ENCODE measurements at regions not wholly inside any gene's neighbourhood (a gene's known extent, or its start where the extent isn't known, plus 50 kb on each side); places are given as distances from the start of the nearest gene placed in this dataset.

DNA sequence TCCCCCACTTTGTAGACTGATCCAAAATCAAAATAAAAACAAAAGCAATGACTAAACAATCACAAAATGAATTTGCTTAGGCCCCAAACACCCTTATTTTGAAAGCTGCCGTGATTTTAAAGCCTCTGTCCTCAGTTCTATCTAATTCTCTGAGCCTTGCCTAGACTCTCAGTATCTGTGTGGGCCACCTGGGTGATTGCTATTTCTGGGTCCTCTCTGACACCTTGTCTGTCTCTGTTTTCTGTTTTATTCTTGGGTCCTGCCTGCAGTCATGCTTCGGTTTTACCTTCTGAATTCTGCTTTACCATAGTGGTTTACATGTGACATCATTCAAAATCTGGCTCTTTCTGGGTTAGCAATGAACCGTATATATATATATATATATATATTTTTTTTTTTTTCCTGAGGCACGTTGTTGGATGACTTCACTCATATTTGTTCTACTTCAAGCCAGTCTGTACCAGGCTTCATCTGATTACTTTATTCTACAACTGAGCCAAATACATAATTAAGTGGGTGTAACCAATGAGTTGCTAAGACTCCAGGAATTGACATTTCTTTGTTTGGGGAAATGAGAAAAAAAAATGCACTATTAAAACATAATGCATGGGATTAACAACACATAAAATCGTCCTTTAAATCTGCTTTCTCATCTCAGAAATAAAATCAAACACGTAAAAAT lies 710.7 kb upstream of the SLIT2 start:
- no peaks in the 10 kb centered on the region for H3K79me2 ChIP-seq (ENCODE audit: control insufficient read depth, insufficient read depth, low read length)
- TF ChIP-seq, protein P1, sequence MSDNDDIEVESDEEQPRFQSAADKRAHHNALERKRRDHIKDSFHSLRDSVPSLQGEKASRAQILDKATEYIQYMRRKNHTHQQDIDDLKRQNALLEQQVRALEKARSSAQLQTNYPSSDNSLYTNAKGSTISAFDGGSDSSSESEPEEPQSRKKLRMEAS (IDR thresholded peaks at IDR 0.05; ENCODE audit: insufficient read depth, insufficient read length), result no peak
- ChIA-PET POLR2A (no interaction called here), CTCF (no interaction called here)
- H3K27ac ChIP-seq (ENCODE audit: insufficient read depth, low read depth, low read length), result no peak overlapping the region
- no peak overlapping the region for H2AFZ ChIP-seq (ENCODE audit: low read depth, low read length)
- FAIRE-seq, result no peak
- H3K4me3 ChIP-seq (replicated peaks in 1 of 3; ENCODE audit: insufficient read depth in 1 of 3, low read depth in 1 of 3, low read length in 3 of 3), result no peak overlapping the region
- no peaks in the 10 kb centered on the region for H4K20me1 ChIP-seq (replicated peaks; ENCODE audit: control insufficient read depth, extremely low read depth, insufficient read depth, low read length)
- no peaks in the 10 kb centered on the region for H3K36me3 ChIP-seq (ENCODE audit: control insufficient read depth in 2 of 2, extremely low read depth in 1 of 2, insufficient read depth in 2 of 2, low read length in 2 of 2)
- intact Hi-C loops (cut with micrococcal nuclease), result no loop called here
- no peak overlapping the region for H3K9ac ChIP-seq (replicated peaks; ENCODE audit: extremely low read depth, insufficient read depth, low read length)
- H3K4me2 ChIP-seq (ENCODE audit: insufficient read depth, low read length), result no peak overlapping the region
- no peaks in the 10 kb centered on the region for H3K27me3 ChIP-seq (ENCODE audit: control insufficient read depth in 2 of 2, insufficient read depth in 2 of 2, low read length in 2 of 2)
- H3K4me1 ChIP-seq (ENCODE audit: control insufficient read depth, extremely low read depth, insufficient read depth, low read length), result no peaks in the 10 kb centered on the region
- no peaks in the 10 kb centered on the region for H3K9me1 ChIP-seq (replicated peaks; ENCODE audit: control insufficient read depth, extremely low read depth, insufficient read depth, low read length)
- dilution Hi-C loops (cut with MboI; ENCODE audit: extremely low pct_ligation_motif_present, low sequenced_read_pairs), result no loop called here
- BruUV-seq (replicated peaks), result no TSS peak
- no peaks in the 10 kb centered on the region for H3K9me3 ChIP-seq (replicated peaks; ENCODE audit: control insufficient read depth, insufficient read depth, low read length)
- no peak for DNase-seq (ENCODE audit: low read depth, low spot score)

DNA sequence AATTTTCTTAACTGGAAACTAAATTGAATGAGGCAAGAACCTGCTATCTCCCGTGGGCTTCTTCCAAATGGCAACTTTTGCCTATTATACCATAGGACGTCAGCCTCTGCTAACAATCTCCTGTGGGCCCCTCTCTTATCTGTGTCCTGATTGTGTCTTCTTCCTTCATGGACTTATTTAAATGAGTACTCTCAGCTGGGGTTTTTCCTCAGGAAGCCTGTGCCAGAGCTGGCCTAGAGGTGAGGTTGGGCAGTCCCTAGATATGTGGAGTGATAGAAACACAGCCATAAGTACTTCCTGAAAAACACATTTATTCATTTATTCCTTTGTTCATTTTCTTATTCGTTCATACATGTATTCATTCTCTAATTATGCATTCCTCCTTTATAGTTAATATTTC lies 712.5 kb upstream of the SLIT2 start:
- Histone ChIP-seq H3K36me3 (ENCODE audit: control insufficient read depth in 2 of 2, extremely low read depth in 1 of 2, insufficient read depth in 2 of 2, low read length in 2 of 2) (no peaks in the 10 kb centered on the region), H3K9me3 (replicated peaks; ENCODE audit: control insufficient read depth, insufficient read depth, low read length) (no peaks in the 10 kb centered on the region), H4K20me1 (replicated peaks; ENCODE audit: control insufficient read depth, extremely low read depth, insufficient read depth, low read length) (no peaks in the 10 kb centered on the region), H3K4me3 (replicated peaks in 1 of 3; ENCODE audit: insufficient read depth in 1 of 3, low read depth in 1 of 3, low read length in 3 of 3) (no peak overlapping the region), H3K4me1 (ENCODE audit: control insufficient read depth, extremely low read depth, insufficient read depth, low read length) (no peaks in the 10 kb centered on the region), H3K79me2 (ENCODE audit: control insufficient read depth, insufficient read depth, low read length) (no peaks in the 10 kb centered on the region), H2AFZ (ENCODE audit: low read depth, low read length) (no peak overlapping the region), H3K9ac (replicated peaks; ENCODE audit: extremely low read depth, insufficient read depth, low read length) (no peak overlapping the region), H3K4me2 (ENCODE audit: insufficient read depth, low read length) (no peak overlapping the region), H3K27ac (ENCODE audit: insufficient read depth, low read depth, low read length) (no peak overlapping the region), H3K9me1 (replicated peaks; ENCODE audit: control insufficient read depth, extremely low read depth, insufficient read depth, low read length) (no peaks in the 10 kb centered on the region), H3K27me3 (ENCODE audit: control insufficient read depth in 2 of 2, insufficient read depth in 2 of 2, low read length in 2 of 2) (no peaks in the 10 kb centered on the region)
- FAIRE-seq (no peak), DNase-seq (ENCODE audit: low read depth, low spot score) (no peak)
- no TSS peak for BruUV-seq (replicated peaks)
- dilution Hi-C loops (cut with MboI; ENCODE audit: extremely low pct_ligation_motif_present, low sequenced_read_pairs) (no loop called here), intact Hi-C loops (cut with micrococcal nuclease) (no loop called here)
- ChIA-PET CTCF (no interaction called here), POLR2A (no interaction called here)
- TF ChIP-seq, protein P2, sequence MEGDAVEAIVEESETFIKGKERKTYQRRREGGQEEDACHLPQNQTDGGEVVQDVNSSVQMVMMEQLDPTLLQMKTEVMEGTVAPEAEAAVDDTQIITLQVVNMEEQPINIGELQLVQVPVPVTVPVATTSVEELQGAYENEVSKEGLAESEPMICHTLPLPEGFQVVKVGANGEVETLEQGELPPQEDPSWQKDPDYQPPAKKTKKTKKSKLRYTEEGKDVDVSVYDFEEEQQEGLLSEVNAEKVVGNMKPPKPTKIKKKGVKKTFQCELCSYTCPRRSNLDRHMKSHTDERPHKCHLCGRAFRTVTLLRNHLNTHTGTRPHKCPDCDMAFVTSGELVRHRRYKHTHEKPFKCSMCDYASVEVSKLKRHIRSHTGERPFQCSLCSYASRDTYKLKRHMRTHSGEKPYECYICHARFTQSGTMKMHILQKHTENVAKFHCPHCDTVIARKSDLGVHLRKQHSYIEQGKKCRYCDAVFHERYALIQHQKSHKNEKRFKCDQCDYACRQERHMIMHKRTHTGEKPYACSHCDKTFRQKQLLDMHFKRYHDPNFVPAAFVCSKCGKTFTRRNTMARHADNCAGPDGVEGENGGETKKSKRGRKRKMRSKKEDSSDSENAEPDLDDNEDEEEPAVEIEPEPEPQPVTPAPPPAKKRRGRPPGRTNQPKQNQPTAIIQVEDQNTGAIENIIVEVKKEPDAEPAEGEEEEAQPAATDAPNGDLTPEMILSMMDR (IDR thresholded peaks at IDR 0.05; ENCODE audit: extremely low read depth in 1 of 2, insufficient read depth in 1 of 2, low read depth in 1 of 2, low read length in 2 of 2), result no peak
- TF ChIP-seq, protein P1 (IDR thresholded peaks at IDR 0.05; ENCODE audit: insufficient read depth, insufficient read length), result no peak

Data from endothelial cell of umbilical vein (primary cell).